Body of pancreas (tissue), 4 donors: ENCODE measurements at regions not wholly inside any gene's neighbourhood (a gene's known extent, or its start where the extent isn't known, plus 50 kb on each side); places are given as distances from the start of the nearest gene placed in this dataset.

ENCODE experiments used
- POLR2A ChIP-seq, 3 donors: fragments of 450-650 bp; IDR thresholded peaks; one replicate each; pipeline ENCODE4 v1.6.1; 2016; ENCODE audit warnings: antibody characterized with exemption in 3 of 3, mild to moderate bottlenecking in 2 of 3
- TF ChIP-seq, protein P1 (sequence below), 7 experiments: fragments of 450-650 bp in 4 of 7; fragments of 200-600 bp in 3 of 7; sonication (generic) in 3 of 7; IDR thresholded peaks; one replicate each; pipeline ENCODE4 v1.5.1; 2016 to 2019; ENCODE audit warnings: antibody characterized with exemption in 7 of 7

DNA sequence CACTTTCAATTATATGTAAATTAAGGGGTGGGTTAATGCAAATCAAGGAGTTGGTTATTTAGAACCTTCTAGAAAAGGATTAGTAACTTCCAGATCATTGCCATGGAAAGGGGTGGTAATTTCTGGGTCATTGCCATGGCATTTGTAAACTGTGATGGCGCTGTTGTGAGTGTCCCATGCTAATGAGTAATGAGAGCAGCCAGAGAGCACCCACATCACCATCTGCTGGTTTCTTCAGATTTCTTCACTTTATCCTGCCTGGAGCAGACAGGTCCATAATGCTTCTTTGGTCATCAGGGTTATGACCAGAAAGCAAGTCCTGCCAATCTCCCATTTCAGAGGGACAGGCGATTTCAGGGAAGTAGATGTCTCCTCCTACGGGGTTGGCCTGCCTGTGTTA lies 311.3 kb upstream of the CNR1 start:
- no peak for TF ChIP-seq POLR2A (IDR thresholded peaks at IDR 0.05)
- TF ChIP-seq, protein P1, sequence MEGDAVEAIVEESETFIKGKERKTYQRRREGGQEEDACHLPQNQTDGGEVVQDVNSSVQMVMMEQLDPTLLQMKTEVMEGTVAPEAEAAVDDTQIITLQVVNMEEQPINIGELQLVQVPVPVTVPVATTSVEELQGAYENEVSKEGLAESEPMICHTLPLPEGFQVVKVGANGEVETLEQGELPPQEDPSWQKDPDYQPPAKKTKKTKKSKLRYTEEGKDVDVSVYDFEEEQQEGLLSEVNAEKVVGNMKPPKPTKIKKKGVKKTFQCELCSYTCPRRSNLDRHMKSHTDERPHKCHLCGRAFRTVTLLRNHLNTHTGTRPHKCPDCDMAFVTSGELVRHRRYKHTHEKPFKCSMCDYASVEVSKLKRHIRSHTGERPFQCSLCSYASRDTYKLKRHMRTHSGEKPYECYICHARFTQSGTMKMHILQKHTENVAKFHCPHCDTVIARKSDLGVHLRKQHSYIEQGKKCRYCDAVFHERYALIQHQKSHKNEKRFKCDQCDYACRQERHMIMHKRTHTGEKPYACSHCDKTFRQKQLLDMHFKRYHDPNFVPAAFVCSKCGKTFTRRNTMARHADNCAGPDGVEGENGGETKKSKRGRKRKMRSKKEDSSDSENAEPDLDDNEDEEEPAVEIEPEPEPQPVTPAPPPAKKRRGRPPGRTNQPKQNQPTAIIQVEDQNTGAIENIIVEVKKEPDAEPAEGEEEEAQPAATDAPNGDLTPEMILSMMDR (IDR thresholded peaks at IDR 0.05): no peak
